ENCODE measurements at regions not wholly inside any gene's neighbourhood (a gene's known extent, or its start where the extent isn't known, plus 50 kb on each side); places are given as distances from the start of the nearest gene placed in this dataset.

GRCh38 chr17:12357600-12357999 is 308.1 kb upstream of the MYOCD start:
- Mint-ChIP-seq H3K4me3 (ENCODE audit: unreplicated experiment) (no peak overlapping the region), H3K27me3 (ENCODE audit: insufficient read depth, unreplicated experiment) (no peaks in the 10 kb centered on the region), H3K9me3 (ENCODE audit: unreplicated experiment) (no peaks in the 10 kb centered on the region), H3K27ac (ENCODE audit: low read depth, unreplicated experiment) (no peak overlapping the region), H3K36me3 (ENCODE audit: insufficient read depth, unreplicated experiment) (no peaks in the 10 kb centered on the region), H3K4me1 (ENCODE audit: insufficient read depth, unreplicated experiment) (no peaks in the 10 kb centered on the region)
- ChIA-PET CTCF (interaction anchor here (0.5 to 1.1 kb wide), 3 partner anchors 156 to 1730 kb away, joined by 3 read pairs; no protein-coding TSS in a partner anchor), POLR2A (interaction anchor here (0.7 kb wide), 1 partner anchor 268 kb away, joined by 3 read pairs; no protein-coding TSS in a partner anchor)
- intact Hi-C loops (cut with micrococcal nuclease) = no loop called here
- no TSS peak for BruUV-seq (replicated peaks)
- DNase-seq (ENCODE audit: unreplicated experiment) = no peak
- TF ChIP-seq CTCF (IDR thresholded peaks at IDR 0.05; ENCODE audit: unreplicated experiment) = no peak

GRCh38 chr17:12358477-12358876 is 307.2 kb upstream of the MYOCD start:
- ChIA-PET CTCF (interaction anchor here (1.1 kb wide), 1 partner anchor 309 kb away, joined by 3 read pairs; no protein-coding TSS in a partner anchor), POLR2A (no interaction called here)
- Mint-ChIP-seq H3K27me3 (ENCODE audit: insufficient read depth, unreplicated experiment) (no peaks in the 10 kb centered on the region), H3K9me3 (ENCODE audit: unreplicated experiment) (peaks cover 7% of the 10 kb centered on the region), H3K36me3 (ENCODE audit: insufficient read depth, unreplicated experiment) (no peaks in the 10 kb centered on the region), H3K27ac (ENCODE audit: low read depth, unreplicated experiment) (no peak overlapping the region), H3K4me3 (ENCODE audit: unreplicated experiment) (no peak overlapping the region), H3K4me1 (ENCODE audit: insufficient read depth, unreplicated experiment) (no peaks in the 10 kb centered on the region)
- TF ChIP-seq CTCF (IDR thresholded peaks at IDR 0.05; ENCODE audit: unreplicated experiment) = no peak
- intact Hi-C loops (cut with micrococcal nuclease) = no loop called here
- no TSS peak for BruUV-seq (replicated peaks)
- DNase-seq (ENCODE audit: unreplicated experiment) = no peak

DNA sequence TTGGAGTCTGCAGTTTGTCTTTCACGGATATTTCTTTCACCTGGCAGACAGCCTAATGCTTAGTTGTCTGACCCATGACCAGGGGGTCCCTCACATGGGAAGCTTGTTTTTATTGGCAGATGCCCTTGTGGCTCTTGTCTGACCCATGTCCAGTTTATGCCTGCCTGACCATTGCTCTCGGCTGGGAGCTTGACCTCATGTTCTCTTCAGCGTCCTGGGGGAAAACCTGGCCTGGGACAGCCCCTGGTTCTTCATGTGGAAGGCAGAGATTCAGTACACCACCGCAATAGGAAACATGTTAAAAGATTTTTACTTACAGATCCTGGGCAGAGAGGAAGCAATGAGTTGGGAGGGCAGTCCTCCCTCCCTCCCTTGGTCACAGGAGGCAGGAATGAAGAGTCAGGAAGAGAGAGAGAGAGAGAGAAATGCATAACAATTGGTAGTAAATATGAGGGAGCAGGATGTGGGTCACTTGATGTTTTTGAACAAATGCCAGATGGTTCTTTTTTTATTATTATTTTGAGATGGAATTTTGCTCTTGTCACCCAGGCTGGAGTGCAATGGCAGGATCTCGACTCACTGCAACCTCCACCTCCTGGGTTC is 302.7 kb upstream of the MYOCD start:
- CTCF ChIA-PET = interaction anchor here (0.7 to 1.9 kb wide), 2 partner anchors 9 to 1181 kb away, joined by 3 to 5 read pairs; no protein-coding TSS in a partner anchor
- no peak overlapping the region for H3K4me3 Mint-ChIP-seq (ENCODE audit: unreplicated experiment)
- no peak for TF ChIP-seq CTCF (IDR thresholded peaks at IDR 0.05; ENCODE audit: unreplicated experiment)
- H3K36me3 Mint-ChIP-seq (ENCODE audit: insufficient read depth, unreplicated experiment) = no peaks in the 10 kb centered on the region
- intact Hi-C loops (cut with micrococcal nuclease) = no loop called here
- H3K4me1 Mint-ChIP-seq (ENCODE audit: insufficient read depth, unreplicated experiment) = no peaks in the 10 kb centered on the region
- H3K27me3 Mint-ChIP-seq (ENCODE audit: insufficient read depth, unreplicated experiment) = peaks cover 13% of the 10 kb centered on the region
- peaks cover 15% of the 10 kb centered on the region for H3K9me3 Mint-ChIP-seq (ENCODE audit: unreplicated experiment)
- BruUV-seq (replicated peaks) = no TSS peak
- DNase-seq (ENCODE audit: unreplicated experiment) = no peak
- POLR2A ChIA-PET = no interaction called here
- H3K27ac Mint-ChIP-seq (ENCODE audit: low read depth, unreplicated experiment) = no peak overlapping the region

- intact Hi-C loops (cut with micrococcal nuclease) = no loop called here
- peaks cover 22% of the 10 kb centered on the region for H3K9me3 Mint-ChIP-seq (ENCODE audit: unreplicated experiment)
- no peak for TF ChIP-seq CTCF (IDR thresholded peaks at IDR 0.05; ENCODE audit: unreplicated experiment)
- H3K27ac Mint-ChIP-seq (ENCODE audit: low read depth, unreplicated experiment) = no peak overlapping the region
- no peaks in the 10 kb centered on the region for H3K4me1 Mint-ChIP-seq (ENCODE audit: insufficient read depth, unreplicated experiment)
- POLR2A ChIA-PET = no interaction called here
- H3K36me3 Mint-ChIP-seq (ENCODE audit: insufficient read depth, unreplicated experiment) = no peaks in the 10 kb centered on the region
- H3K27me3 Mint-ChIP-seq (ENCODE audit: insufficient read depth, unreplicated experiment) = peaks cover 13% of the 10 kb centered on the region
- H3K4me3 Mint-ChIP-seq (ENCODE audit: unreplicated experiment) = no peak overlapping the region
- CTCF ChIA-PET = interaction anchor here (0.7 kb wide), 1 partner anchor 29 kb away, joined by 3 read pairs; no protein-coding TSS in a partner anchor
- no peak for DNase-seq (ENCODE audit: unreplicated experiment)
- no TSS peak for BruUV-seq (replicated peaks)
These were observed 299.9 kb upstream of the MYOCD start for GRCh38 chr17:12365805-12366204.

All from MCF 10A (cell line).